NCI-H2107 treated with DMSO at 0.1 percent for 48 hours (cell line): ENCODE measurements at regions not wholly inside any gene's neighbourhood (a gene's known extent, or its start where the extent isn't known, plus 50 kb on each side); places are given as distances from the start of the nearest gene placed in this dataset.
"Not testable (repeated sequence)": the region's sequence is repeated elsewhere in the genome, so short reads cannot be mapped to it uniquely, and the experiment has no call there.

Experiments used
- DNase-seq: peaks from one replicate; lab custom pipeline; 2025; ENCODE audit not compliant: unreplicated experiment; lab: John Stamatoyannopoulos, UW

DNA sequence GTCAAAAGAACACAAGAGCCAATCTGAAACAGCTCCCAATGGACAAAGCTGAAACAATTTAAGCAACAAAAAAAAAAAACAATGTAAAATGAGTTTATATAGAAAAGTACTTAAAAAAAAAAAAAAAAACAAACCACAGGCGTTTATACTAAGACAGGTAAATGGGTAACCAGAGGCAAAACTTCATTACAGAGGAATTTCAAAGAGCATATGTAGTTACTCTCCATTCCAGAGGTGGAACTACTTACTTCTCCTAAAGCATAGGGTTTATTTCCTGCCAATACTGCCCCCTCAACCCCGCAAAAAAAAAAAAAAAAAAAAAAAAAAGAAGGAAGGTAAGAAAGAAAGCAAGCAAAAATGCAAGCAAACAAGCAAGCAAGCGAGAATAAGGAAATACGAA is 132.9 kb downstream of the LIG4 start:
- DNase-seq: no peak

DNA sequence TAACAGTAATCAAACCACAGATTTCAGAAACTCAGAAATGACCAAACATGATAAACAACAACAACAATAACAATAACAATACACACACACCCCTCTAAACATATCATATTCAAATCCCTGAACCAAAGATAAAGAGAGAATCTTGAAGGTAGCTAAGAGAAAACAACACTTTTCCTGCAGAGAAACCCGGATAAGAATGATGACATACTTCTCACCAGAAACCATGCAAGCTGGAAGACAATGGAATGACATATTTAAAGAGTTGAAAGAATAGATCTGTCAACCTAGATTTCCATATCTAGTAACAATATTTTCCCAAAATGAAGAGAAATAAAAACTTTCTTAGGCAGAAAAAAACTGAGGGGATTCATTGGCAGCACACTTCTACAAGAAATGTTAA is 138.1 kb downstream of the LIG4 start:
- DNase-seq: no peak

DNA sequence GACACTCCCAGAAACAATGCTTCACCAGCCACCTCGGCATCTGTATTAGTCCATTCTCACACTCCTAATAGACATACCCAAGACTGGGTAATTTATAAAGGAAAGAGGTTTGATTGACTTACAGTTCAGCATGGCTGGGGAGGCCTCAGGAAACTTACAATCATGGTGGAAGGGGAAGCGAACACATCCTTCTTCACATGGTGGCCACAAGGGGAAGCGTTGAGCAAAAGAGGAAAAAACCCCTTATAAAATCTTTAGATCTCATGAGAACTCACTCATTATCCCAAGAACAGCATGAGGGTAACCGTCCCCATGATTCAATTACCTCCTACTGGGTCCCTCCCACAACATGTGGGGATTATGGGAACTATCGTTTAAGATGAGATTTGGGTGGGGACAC is 140.9 kb downstream of the LIG4 start:
- DNase-seq: not testable (repeated sequence)

DNA sequence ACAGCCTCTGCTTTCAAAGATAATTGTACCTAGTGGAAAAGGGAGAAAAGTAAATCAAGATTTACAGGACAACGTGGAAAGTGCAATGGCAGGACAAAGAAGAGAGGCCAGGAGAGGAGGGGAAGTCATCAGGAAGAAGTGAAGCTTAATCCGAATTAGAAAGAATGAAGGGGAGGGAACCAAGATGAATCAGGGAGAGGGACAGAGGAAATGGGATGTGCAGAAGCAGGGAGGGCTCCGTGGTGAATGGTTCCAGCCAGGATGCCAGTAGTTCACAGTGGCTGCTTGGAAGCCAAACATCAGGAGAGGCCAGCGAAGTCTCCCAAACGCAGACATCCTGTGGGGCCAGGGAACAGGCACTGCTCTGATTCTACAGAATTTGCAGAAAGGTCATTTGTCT is 144.4 kb downstream of the LIG4 start:
- no peak for DNase-seq

DNA sequence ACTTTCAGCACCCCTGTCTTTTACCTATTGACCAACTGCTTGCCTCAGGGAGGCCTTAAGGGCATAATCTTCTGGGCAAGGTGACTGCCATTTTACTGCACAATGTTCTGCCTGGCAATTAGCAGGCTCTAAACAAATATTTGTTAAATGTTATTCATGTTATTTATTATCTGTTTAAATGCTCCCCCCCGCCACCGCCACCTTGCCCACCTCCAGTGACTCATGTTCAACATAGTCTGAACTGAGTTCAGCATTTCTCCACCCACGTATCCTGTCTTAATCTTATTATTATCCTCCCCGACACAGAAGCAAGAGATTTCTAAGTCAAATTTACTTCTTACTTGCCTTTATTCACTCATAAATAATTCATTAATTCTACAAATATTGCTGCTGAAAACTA is 144.8 kb downstream of the LIG4 start:
- no peak for DNase-seq

DNA sequence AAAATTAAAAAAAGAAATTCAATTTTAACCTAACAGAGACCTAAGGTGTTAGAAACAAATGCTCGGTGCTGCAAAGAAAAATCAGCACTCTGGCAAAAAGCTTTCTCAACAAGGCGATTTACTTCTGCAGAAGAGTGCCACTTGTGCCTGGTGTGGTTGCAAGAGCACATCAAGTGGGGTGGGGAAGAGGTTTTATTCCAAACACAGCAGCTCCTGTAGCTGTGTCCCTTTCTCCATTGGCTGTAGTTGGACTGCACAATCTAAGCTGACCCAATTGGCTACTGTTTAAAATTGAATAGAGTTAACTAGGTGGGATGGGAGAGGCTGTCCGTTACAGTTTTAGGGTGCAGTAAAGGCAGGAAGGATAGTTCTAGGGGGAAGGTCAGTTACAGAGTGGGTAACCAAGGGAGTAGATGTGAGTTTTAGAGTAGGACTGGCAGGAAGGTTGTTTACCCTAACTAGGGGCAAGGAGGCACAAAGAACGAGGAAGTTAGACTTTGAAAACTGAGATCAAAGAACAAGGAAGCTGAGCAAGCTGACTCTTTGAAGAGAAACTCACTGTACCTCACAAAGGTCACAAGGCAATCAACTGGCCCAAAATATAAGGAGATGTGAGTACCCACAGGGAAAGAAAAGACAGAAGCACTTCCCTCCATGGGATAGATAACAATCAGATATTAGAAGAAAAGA is 145.7 kb downstream of the LIG4 start:
- DNase-seq: no peak

DNA sequence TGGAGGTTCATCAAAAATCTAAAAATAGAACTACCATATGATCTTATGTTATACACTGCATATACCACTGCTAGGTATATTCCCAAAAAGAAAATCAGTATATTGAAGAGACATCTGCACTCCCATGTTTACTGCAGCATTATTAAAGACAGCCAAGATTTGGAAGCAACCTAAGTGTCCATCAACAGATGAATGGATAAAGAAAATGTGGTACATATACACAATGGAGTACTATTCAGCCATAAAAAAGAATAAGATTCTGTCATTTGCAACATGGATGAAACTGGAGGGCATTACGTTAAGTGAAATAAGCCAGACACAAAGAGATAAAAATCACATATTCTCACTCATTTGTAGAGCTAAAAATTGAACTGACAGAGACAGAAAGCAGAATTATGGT is 151.0 kb downstream of the LIG4 start:
- not testable (repeated sequence) for DNase-seq

DNA sequence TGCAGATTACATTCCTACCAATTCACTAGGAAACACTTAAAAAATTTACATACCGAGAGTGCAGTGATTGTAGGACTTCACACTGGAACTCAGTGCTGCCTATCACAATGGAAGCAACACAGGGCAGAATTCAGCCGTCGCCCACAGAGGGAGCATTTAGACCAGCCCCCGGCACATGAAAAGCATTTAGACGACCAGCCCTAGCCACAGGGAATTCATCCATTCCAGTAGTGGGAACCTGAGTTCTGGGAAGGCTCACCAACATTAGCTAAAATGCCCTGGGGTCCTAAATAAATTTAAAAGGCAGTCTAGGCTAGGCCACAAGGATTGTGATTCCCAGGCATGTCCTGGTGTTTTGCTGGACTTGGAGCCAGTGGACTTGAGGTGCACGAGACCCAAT is 155.2 kb downstream of the LIG4 start:
- DNase-seq: no peak

DNA sequence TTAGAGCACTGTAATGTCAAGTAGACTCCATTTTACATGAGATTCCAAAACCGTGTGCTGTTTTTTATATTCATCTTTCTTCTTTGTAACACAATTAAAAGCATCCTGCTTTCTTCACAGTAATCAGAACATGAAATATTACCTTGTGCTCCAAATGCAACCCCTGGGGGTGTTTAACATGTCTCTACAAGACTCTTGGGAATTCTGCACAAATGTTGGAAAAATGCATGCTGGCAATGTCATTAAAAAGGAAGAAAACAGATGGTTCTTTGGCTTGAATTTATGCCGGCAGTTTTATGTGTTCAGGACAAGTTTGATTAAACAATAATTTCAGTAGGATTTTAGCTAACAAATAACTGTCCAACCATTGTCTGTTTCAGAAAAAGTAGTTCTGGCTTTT is 159.1 kb downstream of the LIG4 start:
- no peak for DNase-seq

DNA sequence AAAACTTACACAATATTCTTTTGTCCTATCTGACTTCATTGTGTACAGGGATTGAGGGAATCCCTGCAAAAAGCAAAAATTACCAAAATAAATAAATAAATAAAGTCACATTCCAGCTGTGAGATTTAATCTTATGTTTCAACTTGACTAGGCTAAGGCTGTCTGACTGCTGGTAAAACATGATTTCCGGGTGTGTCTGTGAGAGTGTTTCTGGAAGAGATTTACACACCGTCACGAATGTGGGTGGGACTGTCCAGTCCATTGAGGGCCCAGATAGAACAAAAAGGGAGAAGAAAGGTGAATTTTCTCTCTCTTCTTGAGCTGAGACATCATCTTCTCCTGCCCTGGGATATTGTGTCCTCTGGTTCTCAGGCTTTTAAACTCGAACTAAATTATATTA is 166.1 kb downstream of the LIG4 start:
- DNase-seq: no peak

DNA sequence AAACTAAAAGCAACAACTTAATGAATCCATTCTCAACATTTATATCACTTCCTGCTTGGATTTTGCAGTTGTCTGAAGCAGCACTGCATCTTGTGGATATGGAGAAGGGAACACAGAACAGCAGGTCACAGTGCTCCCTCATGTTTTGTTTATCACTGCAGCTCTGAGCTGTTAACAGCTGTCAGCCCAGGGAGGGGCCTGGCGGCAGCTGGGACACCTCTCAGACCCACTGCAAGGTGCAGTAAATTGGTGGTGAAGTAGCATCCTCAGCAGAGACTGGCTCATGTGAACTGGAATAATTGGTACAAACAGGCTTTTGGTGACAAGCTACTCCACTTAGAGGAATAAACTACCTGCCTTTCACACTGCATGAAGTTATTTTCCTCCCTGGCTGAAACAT is 170.4 kb downstream of the LIG4 start:
- DNase-seq: no peak

DNA sequence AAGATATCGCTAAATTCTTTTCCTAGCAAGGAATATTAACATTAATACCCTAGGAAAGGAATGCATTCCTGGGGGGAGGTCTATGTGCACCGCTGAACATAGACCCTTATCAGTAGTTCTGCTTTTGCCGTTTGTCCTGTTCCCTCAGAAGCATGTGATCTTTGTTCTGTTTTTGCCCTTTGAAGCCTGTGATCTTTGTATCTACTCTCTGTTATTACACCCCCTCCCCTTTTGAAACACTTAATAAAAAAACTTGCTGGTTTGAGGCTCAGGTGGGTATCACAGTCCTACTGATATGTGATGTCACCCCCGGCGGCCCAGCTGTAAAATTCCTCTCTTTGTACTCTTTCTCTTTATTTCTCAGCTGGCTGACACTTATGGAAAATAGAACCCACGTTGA is 172.5 kb downstream of the LIG4 start:
- DNase-seq: not testable (repeated sequence)

DNA sequence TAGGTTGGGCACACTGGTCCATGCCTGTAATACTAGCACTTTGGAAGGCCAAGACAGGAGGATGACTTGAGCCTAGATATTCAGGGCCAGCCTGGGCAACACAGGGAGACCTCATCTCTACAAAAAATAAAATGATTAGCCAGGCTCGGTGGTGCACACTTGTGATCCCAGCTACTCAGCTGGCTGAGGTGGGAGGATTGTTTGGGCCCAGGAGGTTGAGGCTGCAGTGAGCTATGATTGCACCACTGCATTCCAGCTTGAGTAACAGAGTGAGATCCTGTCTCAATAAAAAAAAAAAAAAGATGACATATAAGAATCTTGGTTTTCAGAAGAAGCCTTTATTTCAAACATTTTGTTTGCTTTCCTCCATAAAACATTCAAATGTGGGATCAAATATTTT is 178.0 kb downstream of the LIG4 start:
- no peak for DNase-seq

DNA sequence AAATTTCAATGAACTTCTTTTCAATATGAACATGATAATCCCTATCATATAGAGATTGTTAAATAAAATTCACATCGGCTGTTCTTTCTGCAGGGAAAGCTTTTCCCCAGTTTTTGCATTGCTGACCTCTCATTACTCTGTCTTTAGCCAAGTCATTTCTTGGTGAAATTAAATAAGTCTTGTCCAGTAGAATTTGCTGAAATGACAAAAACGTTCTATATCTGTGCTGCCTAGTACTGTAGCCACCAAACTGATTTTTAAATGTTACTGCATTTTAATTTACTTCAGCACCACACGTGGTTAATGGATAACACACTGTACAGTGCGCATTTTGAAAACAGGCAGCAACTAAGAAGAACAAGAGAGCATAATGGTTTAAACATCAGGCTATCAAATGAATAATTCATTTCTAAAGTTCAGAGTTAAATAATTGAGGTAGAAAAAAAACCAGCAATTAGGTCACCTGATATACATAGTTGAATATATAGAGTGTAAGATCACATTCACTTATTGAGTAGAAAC is 178.9 kb downstream of the LIG4 start:
- no peak for DNase-seq

DNA sequence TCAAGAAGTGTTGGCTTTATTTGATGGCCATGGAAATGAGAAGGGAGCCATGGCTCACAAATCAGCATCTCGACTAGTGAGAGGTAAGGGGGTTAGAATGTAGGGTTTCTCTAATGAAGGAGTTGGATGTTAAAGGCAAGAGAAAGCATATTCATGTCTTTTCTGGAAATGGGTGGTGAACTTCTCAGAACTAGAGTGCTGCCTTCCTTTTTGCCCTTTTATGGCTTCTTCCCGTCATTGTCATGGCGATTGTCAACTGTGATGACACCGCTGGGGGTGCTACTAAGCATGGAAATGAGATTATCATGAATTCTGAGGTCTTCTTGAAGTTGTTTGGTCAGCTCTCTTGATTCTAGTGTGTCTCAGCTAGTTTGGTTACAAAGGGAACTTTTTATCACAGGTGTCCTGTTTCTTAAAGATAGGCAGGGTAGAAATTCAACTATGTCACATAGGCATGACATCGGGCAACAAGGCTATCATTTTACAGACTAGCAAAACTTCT is 180.4 kb downstream of the LIG4 start:
- no peak for DNase-seq

DNA sequence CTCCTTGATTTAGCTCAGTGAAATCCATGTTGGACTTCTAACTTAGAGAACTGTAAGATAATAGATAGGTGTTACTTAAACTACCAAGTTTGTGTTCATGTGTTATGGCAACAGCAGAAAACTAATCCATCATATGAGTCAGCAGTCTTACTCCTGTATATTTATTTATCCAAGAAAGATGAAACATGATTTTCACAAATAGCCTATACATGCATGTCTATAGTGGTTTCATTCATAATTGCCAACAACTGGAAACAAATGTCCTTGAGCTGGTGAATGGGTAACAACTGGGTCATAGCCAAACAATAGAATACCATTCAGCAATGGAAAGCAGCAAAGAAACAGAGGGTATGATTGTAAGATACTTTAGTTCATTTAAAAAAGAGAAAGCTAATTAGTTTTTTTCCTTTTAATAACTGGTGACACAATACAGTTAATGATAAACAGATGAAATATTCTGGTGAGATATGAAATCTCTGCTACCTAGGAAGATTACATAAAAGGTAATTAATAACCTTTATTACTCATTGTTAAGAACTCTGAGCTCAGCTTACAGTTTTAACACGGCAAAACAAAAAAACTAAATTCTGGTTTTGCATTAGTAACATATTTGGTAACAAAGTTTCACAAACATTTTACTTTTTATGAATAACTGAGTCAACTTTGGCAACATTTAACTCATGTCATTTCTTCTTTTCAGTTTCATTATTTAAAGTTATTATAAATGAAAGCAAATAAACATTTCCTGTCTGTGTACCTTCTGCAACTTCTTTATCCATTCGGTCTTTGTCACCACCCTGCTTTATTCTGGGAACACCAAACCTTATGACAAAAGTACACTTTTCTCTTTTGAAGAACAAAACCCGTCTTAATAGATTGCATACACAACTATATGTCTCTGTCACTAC is 181.3 kb downstream of the LIG4 start:
- no peak for DNase-seq

DNA sequence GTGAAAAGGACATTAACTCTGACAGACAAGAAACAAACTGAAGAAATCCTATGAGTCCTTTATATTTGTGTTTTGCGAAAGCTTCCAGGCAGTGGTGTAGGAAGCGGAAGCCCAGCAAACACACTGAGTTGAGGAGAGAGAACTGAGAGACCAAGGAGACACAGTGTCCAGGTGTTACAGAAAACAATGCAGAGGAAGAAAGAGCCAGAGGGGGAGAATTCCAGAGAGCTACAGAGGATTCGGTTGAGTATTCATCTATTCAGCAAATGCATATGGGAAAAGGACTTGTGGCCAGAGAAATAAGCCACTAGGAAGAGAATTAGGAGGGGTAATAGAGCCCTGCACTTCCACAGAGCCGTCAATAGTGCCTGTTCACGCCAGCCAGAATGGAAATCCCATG is 183.5 kb downstream of the LIG4 start:
- no peak for DNase-seq

DNA sequence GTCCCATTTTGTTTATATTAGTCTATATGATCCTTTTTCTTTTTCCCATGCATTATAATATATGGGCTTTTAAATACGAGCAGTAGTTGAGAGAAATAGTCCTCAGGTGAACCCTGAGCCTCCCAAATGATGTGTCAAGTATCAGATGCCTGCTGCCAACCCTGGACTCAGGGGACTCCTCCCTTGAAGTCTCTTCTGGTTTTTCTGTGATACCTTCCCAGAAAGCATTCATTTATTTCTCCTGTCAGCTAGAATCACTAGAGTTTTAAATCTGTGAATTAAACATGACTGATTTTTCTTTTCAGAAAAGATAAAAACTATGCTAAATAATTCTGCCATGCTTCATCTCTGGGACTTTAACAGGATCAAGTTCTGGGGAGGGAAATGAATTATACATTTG is 184.6 kb downstream of the LIG4 start:
- no peak for DNase-seq

DNA sequence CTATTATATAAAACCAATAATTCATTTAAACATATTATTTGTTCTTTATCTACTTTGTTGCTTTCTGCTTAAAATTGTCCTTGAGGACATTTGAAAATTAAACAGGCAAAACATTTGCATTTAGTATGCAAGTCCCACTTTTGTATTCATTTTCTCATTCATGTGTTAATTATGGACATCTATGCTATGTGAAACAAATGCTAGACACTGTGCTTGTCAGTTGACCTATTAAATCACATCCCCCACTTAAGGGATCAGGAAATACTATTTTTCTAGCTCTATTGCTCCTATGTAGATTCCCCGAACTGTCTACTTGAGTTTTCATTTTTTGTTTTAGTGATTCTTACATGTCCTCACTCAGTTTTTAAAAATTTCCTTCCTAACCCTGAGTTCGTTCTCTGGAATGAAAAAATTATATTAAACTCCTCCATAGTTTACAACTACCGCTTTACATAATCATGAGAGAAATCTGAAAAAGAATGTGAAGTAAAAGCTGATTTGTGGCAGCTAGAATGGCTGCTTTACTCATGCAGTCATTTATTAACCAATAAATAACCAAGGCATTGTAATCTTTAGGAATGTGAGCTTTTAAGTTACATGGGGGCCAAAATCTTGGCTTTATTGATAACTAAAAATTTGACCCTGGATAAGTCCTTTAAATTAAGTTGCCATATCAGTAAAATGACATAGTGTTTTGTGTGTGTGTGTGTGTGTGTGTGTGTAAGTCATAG is 188.5 kb downstream of the LIG4 start:
- no peak for DNase-seq

DNA sequence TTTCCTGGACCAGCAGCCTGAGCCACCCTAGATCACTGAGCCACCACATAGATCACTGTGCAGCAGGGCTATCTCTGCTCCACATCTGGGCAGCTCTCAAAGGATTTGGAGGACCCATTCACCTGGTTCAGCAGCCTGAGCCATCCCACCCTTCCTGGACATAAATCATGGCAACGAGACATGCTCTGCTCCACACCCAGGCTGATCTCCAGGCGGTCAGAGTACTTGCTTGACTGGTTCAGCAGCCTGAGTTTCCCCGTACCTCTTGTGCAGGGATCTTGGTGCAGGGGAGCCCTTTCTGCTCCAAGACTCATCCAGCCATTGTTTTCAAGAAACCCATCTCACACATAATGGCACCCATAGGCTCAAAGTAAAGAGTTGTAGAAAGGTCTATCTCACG is 195.3 kb downstream of the LIG4 start:
- DNase-seq: no peak

DNA sequence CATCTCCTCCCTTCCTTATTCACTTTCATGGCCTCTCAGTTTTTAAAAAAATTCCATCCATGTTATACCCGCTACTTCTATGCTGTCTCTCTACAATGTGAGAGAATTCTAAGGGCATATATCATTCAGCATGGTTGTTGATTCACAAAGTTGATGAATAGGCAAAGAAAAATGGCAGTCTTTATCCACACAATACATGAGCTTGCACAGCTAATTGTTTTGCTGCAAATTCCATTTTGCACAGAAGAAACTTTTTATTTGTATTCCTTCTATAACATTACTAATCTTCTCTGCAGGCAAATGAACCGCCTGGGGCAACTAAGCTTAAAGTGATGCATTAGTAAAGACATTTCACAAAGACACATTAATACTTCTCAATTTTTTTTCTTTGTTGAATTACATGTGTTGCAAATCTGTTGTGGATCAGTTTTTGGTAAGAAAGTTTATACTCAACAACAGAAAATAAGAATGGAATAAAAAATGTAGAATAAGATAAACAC is 196.9 kb downstream of the LIG4 start:
- no peak for DNase-seq
